ENCODE measurements at regions not wholly inside any gene's neighbourhood (a gene's known extent, or its start where the extent isn't known, plus 50 kb on each side); places are given as distances from the start of the nearest gene placed in this dataset.

DNA sequence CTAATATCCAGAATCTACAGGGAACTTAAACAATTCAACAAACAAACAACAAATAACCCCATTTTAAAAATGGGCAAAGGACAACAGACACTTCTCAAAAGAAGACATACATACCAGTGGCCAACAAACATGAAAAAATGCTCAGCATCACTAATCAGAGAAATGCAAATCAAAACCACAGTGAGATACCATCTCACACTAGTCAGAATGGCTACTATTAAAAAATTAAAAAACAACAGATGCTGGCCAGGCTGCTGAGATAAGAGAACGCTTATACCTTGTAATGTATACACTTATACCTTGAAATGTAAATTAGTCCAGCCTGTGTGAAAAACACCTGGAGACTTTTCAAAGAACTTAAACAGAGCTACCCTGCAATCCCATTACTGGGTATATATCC lies 166.8 kb downstream of the IBTK start:
- TF ChIP-seq FOXM1 (IDR thresholded peaks at IDR 0.05; ENCODE audit: borderline replicate concordance), result no peak
- no peak for TF ChIP-seq FOXA1 (IDR thresholded peaks at IDR 0.05)
- TF ChIP-seq BHLHE40 (IDR thresholded peaks at IDR 0.05; ENCODE audit: borderline replicate concordance), result no peak
- no peak for TF ChIP-seq FOXK2 (IDR thresholded peaks at IDR 0.05)
- no peak for TF ChIP-seq SUZ12 (IDR thresholded peaks at IDR 0.05)
- TF ChIP-seq HDGF (IDR thresholded peaks at IDR 0.05; ENCODE audit: borderline replicate concordance), result no peak
- no peak for TF ChIP-seq LEF1 (IDR thresholded peaks at IDR 0.05; ENCODE audit: borderline replicate concordance)
- TF ChIP-seq PKNOX1 (IDR thresholded peaks at IDR 0.05), result no peak
- TF ChIP-seq ZNF384 (IDR thresholded peaks at IDR 0.05), result no peak
